HS-27A (cell line): ENCODE measurements at regions not wholly inside any gene's neighbourhood (a gene's known extent, or its start where the extent isn't known, plus 50 kb on each side); places are given as distances from the start of the nearest gene placed in this dataset.

Source experiments
- DNase-seq: peaks from one replicate; pipeline ENCODE4 v3.0.0-alpha.2; 2012; ENCODE audit warnings: low read depth, missing footprints

DNA sequence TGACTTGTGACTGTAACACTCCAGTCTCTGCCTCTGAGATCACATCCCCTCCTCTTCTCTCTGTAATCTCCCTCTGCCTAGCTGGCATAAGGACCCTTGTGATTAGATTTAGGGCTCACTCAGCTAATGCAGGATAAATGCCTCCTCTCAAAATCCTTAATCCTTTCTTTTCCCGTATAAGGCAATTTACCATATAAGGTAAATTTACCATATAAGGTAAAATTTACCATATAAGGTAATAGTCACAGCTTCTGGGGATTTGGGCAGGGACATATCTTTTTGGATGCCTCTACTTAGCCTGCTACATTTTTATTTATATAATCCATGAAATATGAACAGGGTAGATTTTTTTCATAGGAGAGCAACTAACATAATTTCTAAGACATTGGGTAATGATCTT lies 318.0 kb upstream of the PUM3 start:
- no peak for DNase-seq

DNA sequence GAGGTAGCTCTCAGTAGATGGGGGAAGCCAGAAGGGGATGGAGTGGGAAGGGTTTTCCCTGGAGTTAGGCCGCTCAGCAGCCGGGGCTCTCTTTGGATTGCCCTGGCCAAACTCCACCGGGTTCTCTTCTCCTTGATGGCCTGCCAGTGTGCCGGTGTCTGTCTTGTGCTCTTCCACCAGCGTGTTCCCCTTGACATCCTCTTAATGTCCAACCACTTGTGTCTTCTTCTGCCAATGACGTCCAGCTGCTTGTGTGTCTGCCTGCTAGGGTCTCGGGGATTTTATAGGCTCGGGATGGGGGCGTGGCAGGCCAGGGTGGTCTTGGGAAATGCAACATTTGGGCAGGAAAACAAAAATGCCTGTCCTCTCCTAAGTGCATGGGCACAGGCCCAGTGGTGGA lies 313.1 kb upstream of the PUM3 start:
- DNase-seq = no peak

DNA sequence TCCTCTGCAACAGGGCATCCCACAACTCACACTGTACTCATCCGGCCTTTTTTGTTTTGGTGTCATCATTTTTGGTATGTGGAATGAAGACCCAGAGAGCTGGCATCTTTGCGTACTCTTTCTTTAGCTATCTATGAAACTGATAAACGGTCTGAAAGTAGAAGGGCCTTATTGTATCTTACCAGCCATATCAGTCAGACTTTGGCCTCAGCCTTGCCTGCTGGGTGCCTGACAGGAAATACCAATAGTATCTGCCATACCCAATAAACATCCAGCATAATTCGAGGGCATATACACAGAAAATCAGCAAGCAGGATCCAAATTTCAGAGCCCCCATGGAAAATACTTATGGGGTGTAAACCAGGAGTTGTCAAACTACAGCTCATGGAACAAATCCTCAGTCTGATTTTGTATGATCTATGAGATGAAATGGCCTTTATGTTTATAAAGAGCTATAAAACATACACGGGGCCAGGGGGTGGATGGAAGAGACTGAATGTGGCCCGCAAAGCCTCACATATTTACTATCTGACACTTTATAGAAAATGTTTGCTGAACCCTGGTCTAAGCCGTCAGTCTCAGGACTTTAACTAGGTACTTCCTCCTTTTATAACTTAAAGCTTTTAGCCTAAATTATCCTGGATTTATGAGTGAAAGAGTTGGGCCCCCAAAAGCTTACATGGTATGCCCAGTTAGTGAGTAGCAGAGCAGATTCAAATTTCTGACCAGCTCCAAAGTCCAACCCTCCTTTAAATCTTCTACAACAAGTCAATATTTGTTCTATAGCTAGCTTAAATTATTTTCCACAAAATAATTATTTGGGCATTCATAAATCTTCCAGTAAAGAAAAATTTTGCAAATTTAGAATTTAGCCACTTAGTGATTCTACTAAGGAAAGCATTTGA lies 308.0 kb upstream of the PUM3 start:
- DNase-seq = no peak

DNA sequence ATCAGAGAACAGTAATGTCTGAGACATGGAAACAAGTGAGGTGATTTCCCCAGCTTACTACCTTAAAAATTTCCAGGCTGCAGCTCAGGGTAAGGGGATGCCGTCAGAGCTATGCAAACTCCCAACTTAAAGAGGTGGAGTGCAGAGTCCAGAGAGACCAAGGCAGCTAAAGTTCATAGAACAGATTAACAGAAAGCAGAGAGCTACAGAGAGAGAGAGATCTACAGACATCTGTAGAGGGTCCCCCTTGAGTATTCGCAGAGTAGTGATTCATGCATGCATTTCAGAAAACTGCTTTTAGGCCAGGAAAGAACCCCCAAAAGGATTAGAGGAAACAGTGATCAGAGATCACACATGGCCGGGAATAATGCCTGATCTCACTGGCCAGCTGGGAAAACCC lies 306.2 kb upstream of the PUM3 start:
- no peak for DNase-seq

DNA sequence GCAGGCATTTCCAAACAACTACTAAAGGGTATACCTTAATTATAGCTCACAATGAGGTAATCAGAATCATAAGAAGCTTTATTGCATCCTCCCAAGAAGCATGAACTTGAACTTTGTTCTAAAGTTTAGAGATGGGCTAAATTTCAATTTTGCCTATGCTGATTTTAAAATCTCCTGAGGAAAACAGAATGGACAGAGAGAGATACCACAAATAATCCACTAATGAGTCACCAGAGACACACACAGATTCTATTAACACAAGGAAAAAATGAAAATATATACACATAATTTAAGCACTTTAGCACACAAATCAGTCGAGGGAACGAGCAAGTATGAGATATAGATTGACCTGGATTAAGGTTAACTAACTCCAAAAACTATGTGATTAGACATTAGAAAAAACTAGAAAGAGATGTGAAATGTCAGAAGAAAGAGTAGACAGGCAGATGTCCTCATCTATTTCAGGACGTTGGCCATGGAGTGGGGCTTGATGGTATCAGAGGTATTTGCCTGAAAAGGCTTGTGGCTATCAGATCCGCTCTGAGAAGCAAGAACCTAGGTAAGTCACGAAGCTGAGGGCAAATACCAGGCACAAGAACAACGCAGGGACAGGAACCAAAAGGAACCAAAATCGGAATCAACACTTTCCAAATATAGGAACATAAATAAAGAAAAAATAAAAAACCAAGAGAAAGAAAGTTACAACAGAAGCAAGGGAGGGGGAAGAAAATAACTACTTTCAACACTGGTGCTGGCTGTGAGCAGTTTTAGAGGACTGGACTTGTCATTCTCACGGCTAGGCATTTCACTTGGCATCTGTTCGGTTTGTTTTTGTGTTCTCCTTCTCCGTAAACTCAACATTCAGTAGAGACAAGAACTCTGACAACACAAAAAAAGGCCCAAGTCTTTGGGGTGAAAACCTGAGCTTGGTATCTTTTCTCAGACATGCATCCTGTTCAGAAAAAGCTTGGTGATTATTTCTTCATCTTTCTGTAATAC lies 294.6 kb upstream of the PUM3 start:
- DNase-seq = no peak

DNA sequence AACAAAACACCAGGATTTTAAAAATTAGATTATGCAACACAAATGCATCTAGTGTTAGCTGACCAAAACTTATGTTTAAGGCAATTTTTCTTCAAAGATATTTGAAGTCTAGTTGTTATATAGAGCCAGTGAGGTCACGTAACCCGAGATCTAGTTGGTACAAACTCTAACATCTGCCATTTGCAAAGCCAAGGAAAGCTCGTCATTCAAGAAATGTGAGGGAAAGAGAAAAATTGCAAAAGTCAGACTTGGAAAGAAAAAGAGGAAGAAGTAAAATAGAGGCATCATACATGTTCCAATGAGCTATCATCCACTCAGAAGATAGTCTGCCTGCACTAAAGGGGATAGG lies 293.4 kb upstream of the PUM3 start:
- no peak for DNase-seq

DNA sequence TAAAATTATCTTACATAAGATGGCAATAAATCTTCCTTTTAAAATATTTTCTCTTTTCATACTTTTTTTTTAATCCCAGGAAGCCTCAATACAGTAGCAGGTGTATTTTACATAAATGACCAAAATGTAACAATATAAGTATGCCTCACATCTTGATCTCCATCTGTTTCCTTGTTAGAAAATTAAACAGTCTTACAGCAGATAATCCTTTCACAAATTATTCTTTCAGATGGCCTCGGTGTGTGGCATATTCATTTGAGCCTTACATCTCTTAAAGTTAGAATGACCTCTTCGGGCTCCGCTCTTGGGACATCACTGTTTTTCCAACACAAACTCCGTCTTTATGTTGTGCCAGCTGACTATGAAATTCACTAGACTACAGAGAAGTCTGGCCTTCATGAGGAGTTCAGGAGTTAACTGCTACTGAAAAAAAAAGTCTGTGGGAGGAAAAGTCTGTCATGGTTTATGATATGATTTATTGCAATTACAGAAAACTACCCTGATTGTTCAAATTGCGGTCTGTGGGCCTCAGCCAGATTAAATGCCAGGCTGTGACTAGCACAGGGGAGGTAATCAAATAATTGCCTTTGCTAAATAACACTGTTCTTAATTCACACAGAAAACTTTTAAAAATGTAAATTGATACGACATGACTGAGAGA lies 292.9 kb upstream of the PUM3 start:
- no peak for DNase-seq

DNA sequence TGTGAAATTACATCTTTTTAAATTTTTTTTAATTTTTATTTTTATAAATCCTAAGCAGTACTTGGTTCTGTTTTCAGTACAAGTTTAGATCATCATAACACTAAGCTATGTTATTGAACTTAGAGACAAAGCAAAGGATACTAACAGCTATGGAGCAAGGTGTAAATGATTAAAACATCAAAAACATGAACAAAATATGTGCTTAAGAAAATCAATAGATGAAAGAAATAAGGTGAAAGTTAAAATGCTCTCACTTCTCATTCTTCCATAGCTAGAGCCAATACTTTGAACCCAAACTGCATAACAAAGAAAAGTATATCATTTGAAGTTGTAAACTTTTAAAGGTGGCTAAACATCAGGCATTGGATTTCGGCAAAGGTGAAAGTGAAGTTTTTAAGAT lies 292.3 kb upstream of the PUM3 start:
- no peak for DNase-seq

DNA sequence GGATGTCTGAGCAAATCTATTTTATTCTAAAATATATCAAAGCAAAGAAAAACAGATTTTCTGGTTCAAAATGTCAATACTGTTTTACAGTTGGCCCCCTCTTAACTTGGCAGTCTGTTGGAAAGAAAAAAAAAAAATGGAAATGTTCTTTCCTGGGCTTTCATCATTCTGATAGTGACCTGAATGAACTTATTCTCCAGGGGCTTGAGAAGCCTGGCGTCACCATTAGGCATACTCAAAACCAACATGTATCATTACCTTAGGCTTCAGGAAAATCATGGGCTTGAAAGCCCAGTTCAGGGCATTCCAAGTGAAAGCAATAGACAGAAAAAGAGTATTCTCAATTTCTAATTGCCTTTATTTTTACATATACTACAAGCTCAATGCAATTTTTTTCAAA lies 283.7 kb upstream of the PUM3 start:
- no peak for DNase-seq

DNA sequence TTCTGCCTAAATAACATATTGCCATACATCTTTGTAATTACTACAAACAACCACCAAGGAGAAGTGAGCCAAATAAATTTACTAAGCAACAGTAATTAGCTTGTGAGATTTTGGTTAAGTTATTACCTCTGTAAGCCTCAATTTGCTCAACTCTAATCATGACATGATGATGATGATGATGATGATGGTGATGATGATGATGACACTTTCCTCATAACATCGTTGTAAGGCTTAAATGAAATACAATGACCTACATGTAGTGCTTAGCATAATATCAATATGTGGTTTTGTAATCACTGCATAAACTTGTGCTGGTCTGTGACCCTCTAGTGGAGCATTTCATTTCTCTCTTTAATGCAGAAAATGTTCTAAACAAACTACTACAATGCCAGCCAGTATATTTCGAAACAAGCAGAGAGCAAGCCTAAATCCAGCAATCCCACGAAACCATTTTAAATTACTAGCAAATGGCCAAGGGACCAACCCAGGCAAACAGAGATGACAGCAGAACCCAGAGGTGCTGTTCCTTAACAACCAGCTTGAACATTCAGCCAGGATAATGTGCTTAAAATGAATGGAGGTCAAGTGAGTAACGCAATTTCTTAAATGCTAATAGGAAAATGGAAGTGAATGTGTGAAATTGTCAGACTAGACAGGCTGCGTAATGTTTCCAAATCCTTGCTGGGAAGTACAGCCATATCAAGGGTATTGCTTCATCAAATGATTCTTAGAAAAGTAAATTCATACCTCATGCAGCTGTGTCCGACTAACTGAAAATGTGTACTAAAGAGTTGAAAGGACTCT lies 281.9 kb upstream of the PUM3 start:
- DNase-seq = no peak

DNA sequence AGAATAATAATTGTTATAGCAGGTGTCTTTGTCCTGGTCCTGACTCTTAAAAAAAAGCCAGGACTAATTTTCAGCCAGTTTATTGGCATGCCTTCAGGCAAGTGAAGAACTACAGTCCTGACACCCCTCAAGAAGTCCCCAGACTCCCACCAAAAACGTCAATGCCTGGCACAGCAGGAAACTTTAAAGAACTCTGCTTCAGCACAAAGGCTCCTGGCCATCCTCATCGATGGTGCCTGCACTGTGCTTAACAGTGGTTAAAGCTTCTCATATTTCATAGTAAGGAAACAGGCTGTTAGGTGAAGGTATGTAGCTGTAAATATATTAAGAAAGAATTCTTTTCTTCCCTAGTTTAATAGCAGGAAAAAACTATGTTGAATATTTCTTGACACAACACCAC lies 280.1 kb upstream of the PUM3 start:
- DNase-seq = no peak

DNA sequence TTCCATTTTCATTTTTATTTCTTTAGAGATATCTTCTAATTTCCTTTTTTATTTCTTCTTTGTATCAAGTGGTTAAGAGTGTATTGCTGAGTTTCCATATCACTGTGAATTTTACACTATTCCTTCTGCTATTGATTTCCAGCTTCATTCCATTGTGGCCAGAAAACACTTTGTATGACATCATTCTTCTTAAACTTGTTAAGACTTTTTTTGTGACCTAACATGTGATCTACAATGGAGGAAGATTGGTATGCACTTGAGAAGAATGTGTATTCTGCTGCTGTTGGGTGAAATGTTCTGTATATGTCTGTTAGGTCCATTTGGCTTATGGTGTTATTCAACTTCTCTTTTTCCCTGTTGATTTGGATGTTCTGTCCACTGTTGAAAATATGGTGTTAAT lies 274.2 kb upstream of the PUM3 start:
- DNase-seq = no peak

DNA sequence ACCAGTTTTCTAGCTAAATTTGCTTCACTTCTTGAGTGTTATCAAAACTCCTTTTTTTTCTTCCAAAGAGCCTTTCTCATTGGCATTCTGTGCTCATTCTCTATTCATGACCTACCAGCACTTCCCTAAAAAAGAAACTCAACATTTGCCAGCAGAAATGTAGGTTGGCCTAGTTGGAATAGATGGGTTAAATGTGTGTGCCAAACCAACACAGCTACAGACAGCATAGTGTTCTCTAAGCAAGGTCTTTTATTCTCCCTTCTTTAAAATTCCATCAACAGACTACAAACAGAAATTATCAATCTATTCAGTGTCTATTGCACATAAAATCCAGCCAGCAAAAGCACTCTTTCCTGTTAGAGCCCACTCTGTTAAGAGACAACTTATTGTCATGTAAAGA lies 255.8 kb upstream of the PUM3 start:
- DNase-seq = no peak

DNA sequence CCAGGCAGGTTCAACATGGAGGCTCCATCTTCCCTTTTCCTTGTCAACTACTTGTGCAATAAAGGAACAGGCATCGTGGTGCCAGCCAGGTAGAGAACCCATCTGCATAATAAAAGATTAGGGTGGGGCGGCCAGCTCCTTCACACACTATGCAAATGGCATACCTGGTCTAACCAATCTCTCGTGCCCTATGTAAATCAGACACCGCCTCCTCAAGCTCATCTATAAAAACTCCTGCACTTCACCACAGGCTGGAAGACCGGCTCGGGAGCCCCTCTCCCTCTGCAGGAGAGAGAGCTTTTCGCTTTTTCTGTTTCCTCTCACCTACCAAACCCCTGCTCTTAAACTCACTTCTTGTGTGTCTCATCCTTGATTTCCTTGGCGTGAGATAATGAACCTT lies 244.3 kb upstream of the PUM3 start:
- DNase-seq = no peak

DNA sequence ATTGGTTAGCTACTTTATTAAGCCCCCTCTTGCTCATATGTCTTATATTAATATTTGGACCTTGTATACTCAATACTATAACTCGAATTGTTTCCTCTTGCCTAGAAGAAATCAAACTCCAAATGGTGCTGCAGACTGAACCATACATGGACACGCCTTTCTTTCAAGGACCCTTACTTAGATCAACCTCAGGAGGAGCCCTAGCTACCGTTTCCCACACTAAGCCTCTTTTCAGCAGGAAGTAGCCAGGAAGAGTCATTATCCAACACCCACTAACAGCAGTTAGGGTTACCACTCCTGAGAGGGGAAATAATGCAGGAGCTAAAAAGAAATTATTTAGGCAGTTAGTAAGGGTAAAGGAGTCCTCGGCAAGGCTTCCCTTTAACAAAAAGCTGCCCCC lies 243.8 kb upstream of the PUM3 start:
- DNase-seq = no peak

DNA sequence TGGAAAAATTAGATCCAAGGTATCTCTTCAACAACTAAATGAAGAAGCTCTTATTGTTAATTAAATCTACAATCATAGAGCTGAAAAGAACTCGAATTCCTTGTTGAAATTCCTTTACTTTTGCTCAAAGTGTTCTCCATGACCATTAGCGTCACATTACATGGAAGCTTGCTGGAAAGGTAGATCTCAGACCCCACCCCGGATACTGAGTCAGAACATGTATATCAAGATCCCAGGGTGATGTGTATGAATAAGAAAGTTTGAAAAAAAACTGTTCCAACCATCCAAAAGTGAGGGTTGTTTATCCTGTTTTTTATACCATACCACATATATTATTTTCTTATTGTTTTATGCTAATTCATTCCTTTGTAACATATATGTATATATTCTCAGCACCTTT lies 237.1 kb upstream of the PUM3 start:
- DNase-seq = peak; percentile 30

DNA sequence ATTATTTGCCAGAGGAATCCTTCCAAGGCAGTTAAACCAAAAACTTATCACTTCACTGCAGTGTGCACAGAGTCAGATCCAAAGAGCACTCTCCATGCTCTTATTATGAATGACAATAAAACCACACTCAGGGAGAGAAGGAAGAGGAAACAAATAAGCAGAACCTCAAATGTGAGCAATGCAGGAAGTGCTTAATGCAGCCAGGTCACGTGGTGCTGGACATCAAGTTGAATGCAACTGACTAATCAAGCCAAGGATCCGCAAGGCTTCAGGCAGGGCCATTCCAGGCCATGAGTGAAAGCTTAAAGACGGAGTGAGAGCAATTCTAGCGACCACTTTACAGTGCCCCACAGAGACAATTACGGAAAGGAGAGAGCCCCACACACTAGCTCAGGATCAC lies 230.4 kb upstream of the PUM3 start:
- no peak for DNase-seq

DNA sequence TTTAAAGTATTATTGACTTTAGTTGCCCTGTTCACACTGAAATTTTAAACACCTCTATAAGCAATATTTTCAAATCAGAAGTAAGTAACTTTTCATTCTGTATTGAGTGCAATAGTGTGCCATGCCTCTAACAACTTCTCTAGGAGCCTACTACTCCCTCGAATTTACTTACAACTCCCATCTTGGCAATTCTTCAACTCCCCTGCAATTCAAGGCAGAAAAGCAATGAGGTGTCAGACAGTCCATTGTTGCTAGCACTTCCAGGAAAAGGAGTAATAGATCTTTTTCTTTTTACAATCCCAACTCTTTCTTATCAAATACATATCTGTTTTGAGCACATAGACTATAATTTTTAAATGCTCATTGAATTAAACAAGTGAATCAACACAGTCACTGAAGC lies 222.7 kb upstream of the PUM3 start:
- no peak for DNase-seq

DNA sequence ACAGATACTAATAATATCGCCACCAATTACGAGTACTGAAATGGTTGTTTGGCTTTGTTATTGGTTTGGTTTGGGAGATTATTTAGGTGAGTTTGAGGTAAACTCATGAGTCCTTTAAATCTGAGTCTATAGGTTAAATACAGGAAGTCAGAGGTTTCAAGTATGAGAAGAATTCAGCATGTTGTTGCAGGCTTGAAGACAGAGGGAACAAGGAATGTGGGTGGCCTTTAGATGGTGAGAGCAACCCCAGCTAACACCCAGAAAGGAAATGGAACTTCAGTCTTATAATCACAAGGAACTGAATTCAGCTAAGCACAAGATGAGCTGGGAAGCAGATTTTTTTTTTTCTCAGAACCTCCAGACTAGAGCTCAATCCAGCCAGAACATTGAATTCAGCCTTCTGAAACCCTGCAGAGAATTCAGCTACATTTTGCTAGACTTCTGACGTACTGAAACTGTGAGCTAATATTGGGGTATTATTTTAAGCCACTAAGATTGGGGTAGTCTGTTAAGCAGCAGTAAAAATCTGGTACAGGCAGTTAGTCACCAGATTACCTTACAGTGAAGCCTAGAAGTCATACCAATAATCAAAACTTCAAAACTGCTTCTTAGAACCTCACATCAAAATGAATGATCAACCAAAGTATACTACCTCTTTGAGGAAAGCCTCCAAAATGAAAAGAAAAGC lies 216.0 kb upstream of the PUM3 start:
- no peak for DNase-seq

DNA sequence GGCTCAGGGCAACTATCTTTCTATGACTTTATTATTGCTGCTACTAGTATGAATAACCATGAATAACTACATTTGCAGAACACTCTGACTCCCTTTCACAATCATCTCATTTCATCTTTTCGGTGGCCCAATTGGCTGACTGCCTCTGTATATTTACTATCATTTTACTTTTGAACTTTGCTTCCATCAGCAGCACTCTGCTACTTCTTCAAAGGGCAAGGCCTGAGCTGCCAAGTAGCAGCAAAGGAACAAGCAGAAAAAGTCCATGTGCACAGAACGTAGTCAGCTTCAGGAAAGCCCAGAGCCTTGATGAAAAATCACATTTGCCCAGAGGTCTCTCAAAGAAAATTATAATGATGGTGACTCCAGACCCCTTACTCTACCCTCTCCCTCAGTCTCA lies 214.5 kb upstream of the PUM3 start:
- no peak for DNase-seq

DNA sequence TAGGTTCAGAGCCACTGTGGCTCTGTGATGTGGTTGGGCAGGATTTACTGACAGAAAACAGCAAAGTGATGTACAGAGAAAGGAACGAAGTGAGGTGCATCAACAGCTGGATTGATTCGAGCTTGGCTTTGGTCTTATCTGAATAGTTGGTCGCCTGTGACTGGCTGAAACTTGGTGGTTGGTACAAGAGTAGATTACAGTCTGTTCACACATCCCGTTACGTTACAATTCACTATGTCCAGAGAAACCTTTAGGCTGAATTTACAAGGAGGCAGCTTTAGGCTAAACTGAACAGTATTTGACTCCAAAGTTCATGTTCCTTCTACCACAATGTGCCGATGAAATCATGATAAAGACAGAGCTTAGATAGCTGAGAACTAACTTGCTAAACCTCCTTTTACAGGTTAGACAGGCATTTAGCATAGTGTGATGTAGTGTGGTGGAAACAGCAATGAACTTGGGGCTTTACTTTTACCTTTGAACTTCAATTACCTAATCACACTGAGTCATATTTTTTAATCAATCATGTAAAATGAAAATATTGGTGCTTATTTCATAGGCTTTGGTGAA lies 210.2 kb upstream of the PUM3 start:
- no peak for DNase-seq
